A673 (cell line): ENCODE measurements at regions not wholly inside any gene's neighbourhood (a gene's known extent, or its start where the extent isn't known, plus 50 kb on each side); places are given as distances from the start of the nearest gene placed in this dataset.

Experiments
- BruUV-seq: library from RNA; stranded (reverse); fragments of 400-500 nt; replicated peaks from 2 replicates; lab custom pipeline; 2021; lab: Mats Ljungman, UMichigan
- CTCF ChIA-PET: fragments of 300-600 bp; sonication (Branson Sonifier 250); formaldehyde crosslinking; loops from one replicate; lab custom pipeline; 2022; ENCODE audit warnings: antibody characterized with exemption; lab: Charles Lee
- POLR2A ChIA-PET: fragments of 300-600 bp; sonication (Branson Sonifier 250); formaldehyde crosslinking; loops from one replicate; lab custom pipeline; 2022; ENCODE audit warnings: antibody characterized with exemption; ENCODE audit not compliant: low non-redundant PET; lab: Charles Lee
- DNase-seq: peaks from one replicate; pipeline ENCODE4 v3.0.0-alpha.2; 2015; ENCODE audit warnings: low spot score
- H3K27ac ChIP-seq: fragments of 200-600 bp; sonication (generic); 2 replicates; pipeline ENCODE4 v1.5.1; 2016; ENCODE audit warnings: mixed run types, low read depth, mild to moderate bottlenecking, mixed read lengths, antibody characterized with exemption, low read length; ENCODE audit not compliant: poor library complexity, severe bottlenecking
- H3K27me3 ChIP-seq: fragments of 200-600 bp; sonication (generic); replicated peaks from 2 replicates; pipeline ENCODE4 v1.6.1; 2017; ENCODE audit warnings: mixed run types, low read depth, mild to moderate bottlenecking, mixed read lengths, antibody characterized with exemption, low read length; ENCODE audit not compliant: insufficient read depth, poor library complexity
- H3K36me3 ChIP-seq: fragments of 200-600 bp; sonication (generic); 2 replicates; pipeline ENCODE4 v1.6.1; 2016; ENCODE audit warnings: mixed run types, mild to moderate bottlenecking, mixed read lengths, antibody characterized with exemption, low read length; ENCODE audit not compliant: insufficient read depth, poor library complexity, severe bottlenecking
- H3K4me1 ChIP-seq: fragments of 200-600 bp; sonication (generic); 2 replicates; pipeline ENCODE4 v1.6.1; 2017; ENCODE audit warnings: mixed run types, mild to moderate bottlenecking, mixed read lengths, antibody characterized with exemption, low read length; ENCODE audit not compliant: insufficient read depth, poor library complexity, severe bottlenecking
- H3K4me3 ChIP-seq: fragments of 200-600 bp; sonication (generic); 2 replicates; pipeline ENCODE4 v1.5.1; 2016; ENCODE audit warnings: low read depth, mixed run types, mild to moderate bottlenecking, mixed read lengths, low read length; ENCODE audit not compliant: poor library complexity, severe bottlenecking
- H3K9me3 ChIP-seq: fragments of 200-600 bp; sonication (generic); 2 replicates; pipeline ENCODE4 v1.6.1; 2016; ENCODE audit warnings: mixed run types, low read depth, mild to moderate bottlenecking, mixed read lengths, antibody characterized with exemption, low read length; ENCODE audit not compliant: poor library complexity, severe bottlenecking
- CTCF ChIP-seq: fragments of 300-800, 200-600 bp; sonication (generic); conservative IDR thresholded peaks from 2 replicates; pipeline ENCODE4 v1.5.1; 2017; ENCODE audit warnings: low read depth, mild to moderate bottlenecking, antibody characterized with exemption, low read length, moderate library complexity, mixed read lengths
- EZH2 ChIP-seq: fragments of 200-600 bp; sonication (generic); IDR thresholded peaks from 2 replicates; pipeline ENCODE4 v1.6.1; 2017; ENCODE audit warnings: borderline replicate concordance, low read depth, mild to moderate bottlenecking, mixed read lengths, antibody characterized with exemption, low read length; ENCODE audit not compliant: poor library complexity, severe bottlenecking
- intact Hi-C: fragments of 100-400 bp; cut with micrococcal nuclease; formaldehyde crosslinking; loops from one replicate; pipeline ENCODE4 v1.10.0; 2022; ENCODE audit not compliant: unreplicated experiment

- Histone ChIP-seq H3K4me1 (no peaks in the 10 kb centered on the region), H3K4me3 (no peak overlapping the region), H3K27ac (no peak overlapping the region), H3K9me3 (no peaks in the 10 kb centered on the region), H3K36me3 (no peaks in the 10 kb centered on the region), H3K27me3 (peaks cover 85% of the 10 kb centered on the region)
- ChIA-PET CTCF (no interaction called here), POLR2A (no interaction called here)
- DNase-seq = no peak
- intact Hi-C loops = loop anchor here (10.0 kb wide), 1 partner anchor 588 kb away; no protein-coding TSS in a partner anchor
- TF ChIP-seq EZH2 (no peak), CTCF (no peak)
- no TSS peak for BruUV-seq
Measured at GRCh38 chr4:189206953-189207352, 733.7 kb upstream of the FRG1 start.

- H3K36me3 ChIP-seq = no peaks in the 10 kb centered on the region
- BruUV-seq = no TSS peak
- DNase-seq = no peak
- H3K27me3 ChIP-seq = peaks cover 90% of the 10 kb centered on the region
- no peaks in the 10 kb centered on the region for H3K9me3 ChIP-seq
- no peak overlapping the region for H3K27ac ChIP-seq
- ChIA-PET CTCF (no interaction called here), POLR2A (no interaction called here)
- TF ChIP-seq CTCF (no peak), EZH2 (no peak)
- H3K4me1 ChIP-seq = no peaks in the 10 kb centered on the region
- no peak overlapping the region for H3K4me3 ChIP-seq
- intact Hi-C loops = loop anchor here (10.0 kb wide), 1 partner anchor 587 kb away; no protein-coding TSS in a partner anchor
Measured at GRCh38 chr4:189207872-189208271, 732.8 kb upstream of the FRG1 start.

- no TSS peak for BruUV-seq
- H3K4me3 ChIP-seq = no peak overlapping the region
- CTCF ChIA-PET = no interaction called here
Measured at GRCh38 chr4:189215574-189215973, 725.1 kb upstream of the FRG1 start.

More at GRCh38 chr4:189215574-189215973, 725.1 kb upstream of the FRG1 start:
- H3K27ac ChIP-seq = no peak overlapping the region
- no peak for TF ChIP-seq EZH2
- no peak for TF ChIP-seq CTCF
- no peaks in the 10 kb centered on the region for H3K4me1 ChIP-seq
- no peak for DNase-seq
- intact Hi-C loops = no loop called here
- H3K27me3 ChIP-seq = peaks cover 57% of the 10 kb centered on the region
- H3K9me3 ChIP-seq = no peaks in the 10 kb centered on the region
- H3K36me3 ChIP-seq = no peaks in the 10 kb centered on the region
- POLR2A ChIA-PET = no interaction called here
